A204.1 (cell line): ENCODE measurements at regions not wholly inside any gene's neighbourhood (a gene's known extent, or its start where the extent isn't known, plus 50 kb on each side); places are given as distances from the start of the nearest gene placed in this dataset.
A peak's percentile ranks its signal among the peaks of the same experiment; 100 is the strongest.

Source experiments
- FAIRE-seq: peaks from 2 replicates; lab custom pipeline; 2012; peaks lifted over from hg19 to GRCh38; lab: Jason Lieb, UNC

DNA sequence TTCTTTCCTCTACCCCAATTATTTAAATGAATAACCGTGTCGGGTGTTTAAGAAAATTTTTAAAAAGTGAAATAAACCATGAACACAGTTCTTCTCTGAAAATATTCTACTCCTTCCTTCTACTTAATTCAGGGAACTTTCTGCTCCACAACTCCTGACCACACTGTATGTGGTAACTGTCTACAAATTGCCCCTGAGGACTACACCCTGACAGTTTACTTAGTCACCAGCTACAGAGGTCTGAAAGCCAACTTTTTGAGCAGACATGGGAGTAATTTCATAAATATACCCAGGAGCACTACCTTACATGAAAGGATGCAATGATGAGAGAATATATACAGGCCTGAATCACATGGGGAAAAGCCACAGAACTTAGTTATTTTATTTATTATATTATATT, 523.2 kb upstream of the SORCS1 start:
- no peak for FAIRE-seq

DNA sequence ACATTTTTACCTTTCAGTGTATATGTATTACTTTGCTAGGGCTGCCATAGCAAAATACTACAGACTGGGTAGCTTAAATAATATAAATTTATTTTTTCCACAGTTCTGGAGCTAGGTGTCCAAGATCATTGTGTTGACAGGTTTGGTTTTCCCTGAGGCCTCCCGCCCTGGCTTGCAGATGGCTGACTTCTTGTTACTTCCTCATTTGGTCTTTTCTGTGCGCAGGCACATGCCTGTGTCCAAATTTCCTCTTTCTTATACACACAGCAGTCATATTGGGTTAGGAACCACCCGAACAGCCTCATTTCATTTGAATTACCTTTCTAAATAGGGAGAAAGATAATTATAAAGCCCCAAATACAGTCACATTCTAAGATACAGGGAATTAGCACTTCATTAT, 521.6 kb upstream of the SORCS1 start:
- no peak for FAIRE-seq

DNA sequence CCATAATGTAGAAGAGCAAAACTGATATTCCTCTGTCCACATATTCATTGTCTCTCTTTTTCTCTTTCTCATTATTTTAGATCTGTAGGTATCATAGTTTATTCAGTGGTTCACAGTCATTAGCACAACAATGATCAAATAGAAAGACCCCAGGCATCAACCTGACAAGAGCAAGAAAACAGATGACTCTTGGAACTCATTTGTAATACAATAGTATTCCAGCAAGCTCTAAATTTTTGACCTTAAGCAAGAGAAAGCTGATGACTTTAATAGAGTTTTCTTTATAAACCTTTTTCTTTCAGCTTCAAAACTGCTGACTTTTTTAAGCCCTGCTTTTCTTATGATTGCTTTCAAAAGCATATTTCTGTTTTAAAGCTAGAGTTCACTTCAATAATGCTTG, 507.5 kb upstream of the SORCS1 start:
- no peak for FAIRE-seq

DNA sequence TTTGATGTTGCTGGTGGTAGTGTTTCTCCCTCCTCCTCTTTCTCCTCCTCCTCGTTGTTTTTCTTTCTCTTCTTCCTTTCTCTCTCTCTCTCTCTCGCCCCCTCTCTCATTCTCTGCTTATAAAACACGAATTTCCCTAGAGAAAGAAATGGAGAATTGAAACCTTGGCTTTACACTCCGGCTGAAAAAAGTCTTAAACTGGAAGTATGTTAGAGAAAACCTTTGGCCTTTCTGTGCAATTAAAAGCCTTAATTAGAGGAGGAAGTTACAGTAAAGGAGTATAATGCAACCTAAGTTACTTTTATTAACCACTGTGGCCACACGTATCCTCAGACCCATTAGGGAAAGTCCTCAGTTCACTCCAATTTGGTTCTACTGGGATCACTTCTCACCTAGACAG, 501.7 kb upstream of the SORCS1 start:
- FAIRE-seq: no peak

DNA sequence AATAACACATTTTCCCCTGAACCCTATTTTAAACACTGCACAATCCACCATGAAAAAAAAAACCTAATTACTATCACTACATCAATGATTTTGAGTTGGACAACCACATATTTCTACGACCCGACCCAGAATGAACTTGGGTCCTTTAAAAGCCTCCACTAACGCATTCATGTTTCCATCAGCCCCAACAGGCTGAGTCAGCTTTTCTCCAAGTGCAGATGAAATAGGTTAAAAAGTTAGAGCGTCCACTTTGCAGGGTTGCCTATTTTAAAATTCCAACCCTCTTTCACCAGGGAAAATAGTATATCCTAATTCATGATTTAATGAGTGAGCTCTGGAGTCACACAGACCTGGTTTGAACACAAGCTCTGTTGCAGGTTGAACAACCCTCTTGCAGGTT, 501.0 kb upstream of the SORCS1 start:
- no peak for FAIRE-seq

DNA sequence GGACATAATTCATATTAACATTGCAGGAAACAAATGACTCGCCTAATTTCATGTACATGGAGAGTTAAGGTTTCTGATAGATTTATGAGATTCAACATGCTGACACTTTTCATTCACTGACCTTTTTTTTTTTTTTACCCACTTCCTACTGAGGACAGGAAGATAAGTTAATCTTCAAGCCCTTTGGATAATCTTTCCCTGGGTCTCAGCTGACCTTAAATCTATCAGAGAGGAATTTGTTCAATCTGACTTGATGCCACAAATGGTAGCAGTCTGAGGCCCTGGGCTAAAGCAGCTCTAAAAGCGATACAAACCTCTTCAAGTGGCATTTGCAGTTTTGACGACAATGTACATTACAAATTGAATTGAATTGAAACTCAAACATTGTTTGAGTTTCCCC, 493.3 kb upstream of the SORCS1 start:
- FAIRE-seq: no peak

DNA sequence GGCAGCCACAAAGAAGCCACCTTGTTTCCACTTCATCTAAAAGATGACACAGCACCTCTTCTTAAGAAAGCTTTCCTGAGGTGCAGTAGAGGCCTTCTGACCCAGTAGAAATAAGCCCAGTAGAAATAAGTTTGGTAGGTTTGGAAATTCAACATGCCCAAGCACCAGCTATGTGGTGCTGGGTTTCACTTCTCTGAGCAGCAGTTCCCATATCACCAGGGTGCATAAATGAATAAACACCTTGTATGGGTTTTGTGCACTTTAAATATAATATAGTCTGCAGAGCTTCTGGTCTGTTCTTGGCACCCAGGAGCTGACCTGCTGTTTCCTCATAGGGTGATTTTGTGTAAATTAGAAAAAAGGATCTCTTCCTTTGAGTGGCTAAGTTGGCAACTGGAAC, 492.4 kb upstream of the SORCS1 start:
- FAIRE-seq: no peak

DNA sequence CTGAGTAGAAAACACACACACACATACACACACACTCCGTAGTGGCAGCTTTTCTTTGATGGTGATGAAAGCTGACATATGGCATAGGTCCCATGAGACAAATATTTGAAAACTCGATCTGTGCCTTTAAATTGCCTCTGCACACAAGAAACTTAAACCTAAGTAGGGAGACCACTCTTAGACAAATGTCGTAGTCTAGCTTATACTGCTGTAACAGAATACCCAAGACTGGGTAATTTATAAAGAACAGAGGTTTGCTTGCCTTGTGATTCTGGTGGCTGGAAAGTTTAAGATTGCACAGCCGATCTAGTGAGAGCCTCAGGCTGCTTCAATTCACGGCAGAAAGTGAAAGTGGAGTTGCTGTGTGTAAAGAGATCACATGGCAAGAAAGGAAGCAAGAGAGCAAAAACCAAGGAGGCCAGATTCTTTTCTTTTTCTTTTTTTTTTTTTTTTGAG, 489.4 kb upstream of the SORCS1 start:
- FAIRE-seq: no peak

DNA sequence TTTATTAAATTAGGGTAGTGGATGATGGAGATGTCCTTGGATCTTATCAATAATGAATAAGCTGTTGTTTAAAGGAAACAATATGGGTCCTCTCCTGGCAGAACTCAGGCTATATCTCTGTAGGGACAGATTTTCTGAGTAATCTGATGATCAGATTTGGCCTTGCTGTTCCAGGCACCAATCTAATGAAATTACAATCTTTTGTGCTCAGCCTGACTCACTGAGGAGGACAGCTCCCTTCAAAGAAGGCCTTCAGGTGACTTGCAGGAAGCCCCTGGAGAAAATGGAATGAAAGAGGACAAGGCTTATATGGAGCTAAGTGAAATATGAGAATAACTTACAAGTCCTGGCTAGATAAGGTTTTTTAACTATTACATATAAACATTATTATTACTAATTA, 486.4 kb upstream of the SORCS1 start:
- FAIRE-seq: no peak

DNA sequence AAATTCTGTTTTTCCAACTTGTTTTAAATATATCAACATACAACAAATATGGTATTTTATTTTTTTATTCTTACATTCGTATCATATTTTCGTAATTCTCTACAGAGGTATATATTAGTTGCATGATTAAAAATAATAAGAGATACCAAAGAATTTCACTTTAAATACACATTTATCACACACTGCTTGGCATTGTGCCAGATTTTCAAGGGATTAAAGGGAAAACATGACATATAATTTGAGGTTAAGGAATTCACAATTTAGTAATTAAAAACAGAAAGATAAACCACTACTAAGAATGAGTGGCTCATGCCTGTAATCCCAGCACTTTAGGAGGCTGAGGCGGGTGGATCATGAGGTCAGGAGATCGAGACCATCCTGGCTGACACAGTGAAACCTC, 484.7 kb upstream of the SORCS1 start:
- FAIRE-seq: peak; percentile 93

DNA sequence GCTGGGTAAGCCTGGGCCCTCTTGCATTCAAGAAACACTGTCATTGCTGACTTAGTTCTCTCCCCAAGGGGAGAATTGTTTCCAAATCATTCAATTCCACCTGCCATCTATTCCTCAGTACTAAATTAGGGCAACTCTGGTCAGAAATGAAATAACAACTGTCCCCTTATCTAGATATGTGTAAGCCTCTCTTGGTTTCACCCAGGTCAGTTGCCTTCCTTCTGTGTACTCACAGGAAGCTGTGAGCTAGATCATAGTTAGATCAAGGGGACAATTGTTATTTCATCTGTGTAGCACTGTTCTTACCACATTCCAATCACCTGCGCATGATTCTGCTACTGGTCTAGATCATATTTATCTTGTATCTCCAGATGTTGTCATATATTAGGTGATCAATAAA, 483.0 kb upstream of the SORCS1 start:
- FAIRE-seq: no peak

DNA sequence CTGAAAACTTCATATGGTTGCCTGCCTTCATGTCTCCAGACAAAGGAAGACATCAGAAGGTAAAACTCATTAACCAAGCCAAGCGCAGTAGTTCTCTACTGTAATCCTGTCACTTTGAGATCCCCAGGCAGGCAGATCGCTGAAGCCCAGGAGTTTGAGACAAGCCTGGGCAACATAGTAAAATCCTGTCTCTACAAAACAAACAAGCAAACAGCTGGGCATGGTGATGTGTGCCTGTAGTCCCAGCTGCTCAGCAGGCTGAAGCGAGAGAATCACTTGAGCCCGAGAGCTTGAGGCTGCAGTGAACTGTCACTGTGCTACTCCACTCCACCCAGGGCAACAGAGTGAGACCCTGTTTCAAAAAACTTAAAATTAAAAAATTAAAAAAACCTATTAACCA, 467.4 kb upstream of the SORCS1 start:
- no peak for FAIRE-seq

DNA sequence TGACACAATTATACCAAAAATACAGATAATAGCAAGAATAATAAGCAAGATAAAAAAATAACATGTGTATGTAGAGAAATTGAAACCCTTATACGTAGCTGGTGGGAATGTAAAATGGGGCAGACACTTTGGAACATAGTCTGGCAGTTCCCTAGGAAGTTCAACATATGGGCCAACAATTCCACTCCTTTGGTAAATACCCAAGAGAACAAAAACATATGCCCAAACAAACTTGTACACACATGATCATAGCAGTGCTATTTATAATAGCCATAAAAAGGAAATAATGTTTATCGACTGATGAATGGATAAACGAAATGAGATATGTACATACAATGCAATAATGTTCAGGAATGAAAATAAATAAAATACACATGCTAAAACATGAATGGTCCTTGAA, 462.4 kb upstream of the SORCS1 start:
- no peak for FAIRE-seq

DNA sequence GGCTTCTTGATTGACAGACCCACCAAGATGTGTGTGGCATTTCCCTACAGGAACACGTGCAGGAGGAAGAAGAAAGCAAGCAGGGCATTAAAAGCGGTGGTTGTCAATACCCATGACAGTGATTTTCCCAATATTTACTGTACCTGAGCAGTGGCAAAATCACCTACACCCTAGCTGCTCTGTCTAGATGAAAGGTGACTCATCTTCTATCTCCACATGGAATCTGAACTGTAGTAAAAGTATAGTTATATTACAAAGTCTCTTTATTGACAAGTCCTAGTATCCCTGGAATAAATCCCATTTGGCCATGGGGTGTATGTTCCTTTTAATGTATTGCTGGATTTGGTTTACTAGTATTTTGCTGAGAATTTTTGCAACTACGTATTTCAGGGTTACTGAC, 458.8 kb upstream of the SORCS1 start:
- FAIRE-seq: no peak

DNA sequence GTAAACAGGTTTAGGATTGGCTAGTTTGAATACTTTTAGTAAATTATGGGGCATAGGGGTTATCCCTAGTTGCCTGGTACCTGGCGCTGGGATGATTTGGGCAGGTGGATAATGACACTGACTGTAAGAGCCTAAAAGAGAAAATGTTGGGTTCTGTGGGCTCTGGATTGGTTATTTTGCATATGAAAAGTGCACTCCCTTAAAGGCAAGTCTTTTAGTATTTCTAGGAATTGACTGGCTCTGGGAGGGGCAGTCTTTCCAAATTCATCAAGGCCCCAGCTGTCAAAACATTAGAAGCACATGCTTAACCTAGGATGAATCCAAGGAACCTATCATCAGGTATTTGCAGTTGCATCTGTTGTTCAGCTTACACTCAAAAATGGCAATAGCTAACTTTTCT, 454.6 kb upstream of the SORCS1 start:
- no peak for FAIRE-seq

DNA sequence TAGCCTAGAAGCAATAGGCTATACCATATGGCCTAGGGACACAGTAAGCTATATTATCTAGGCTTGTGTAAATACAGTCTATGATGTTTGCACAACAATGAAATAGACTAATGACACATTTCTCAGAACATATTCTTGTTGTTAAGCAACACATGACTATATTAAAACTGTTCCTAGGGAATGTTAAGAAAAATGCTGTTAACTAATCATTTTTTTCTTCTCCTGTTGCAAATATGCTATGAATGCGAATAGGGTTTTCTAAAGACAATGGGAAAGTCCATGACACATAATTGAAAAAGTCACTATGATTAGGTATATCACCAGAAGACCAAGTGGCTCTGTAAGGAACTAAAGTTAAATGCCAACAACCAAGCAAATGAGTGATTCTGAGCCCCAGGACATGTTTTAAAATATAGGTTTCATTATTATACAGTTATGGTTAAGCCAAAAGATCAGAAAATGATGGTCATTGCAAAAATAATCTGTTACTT, 454.0 kb upstream of the SORCS1 start:
- FAIRE-seq: no peak

DNA sequence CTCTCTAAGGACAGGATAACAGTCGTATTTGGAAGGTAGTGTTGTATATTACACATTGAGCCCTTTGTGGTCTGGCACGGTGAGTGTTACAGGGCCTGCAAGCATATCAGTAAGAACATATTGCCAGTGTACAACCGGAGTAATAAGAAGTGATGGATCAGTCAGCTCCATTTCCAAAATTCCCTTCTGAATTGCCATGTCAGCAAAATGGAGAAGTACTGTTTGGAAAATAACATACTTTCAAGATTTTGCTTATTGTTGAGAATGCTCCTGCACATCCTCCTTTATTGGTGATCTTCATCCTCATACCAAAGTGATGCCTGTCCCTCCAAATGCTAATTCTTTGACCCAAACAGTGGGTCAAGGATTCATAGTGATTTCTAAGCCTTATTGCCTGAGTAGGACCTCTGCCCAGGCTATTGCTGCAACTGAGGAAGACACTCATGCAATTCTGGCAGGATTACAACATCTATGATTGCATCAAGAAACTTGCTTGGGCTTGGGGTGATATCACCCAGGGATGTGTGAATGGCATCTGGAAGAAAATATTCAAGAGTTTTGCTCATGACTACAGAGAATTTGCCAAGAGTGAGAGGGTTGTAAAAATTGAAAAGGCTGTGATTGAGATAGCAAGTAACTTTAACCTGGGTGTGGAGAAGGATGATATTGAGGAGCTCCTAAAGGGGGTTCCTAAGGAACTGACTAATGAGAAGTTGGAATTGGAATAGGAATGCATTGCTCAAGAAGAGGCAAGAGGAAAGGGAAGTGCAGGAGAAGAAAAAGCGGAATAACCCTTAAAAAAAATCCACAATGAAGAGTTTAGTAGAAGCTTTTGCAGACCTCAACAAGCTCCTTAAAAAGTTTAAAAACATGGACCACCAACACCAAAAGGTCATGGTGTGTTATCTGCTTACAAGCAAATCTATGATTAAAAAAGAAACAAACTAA, 452.2 kb upstream of the SORCS1 start:
- no peak for FAIRE-seq

DNA sequence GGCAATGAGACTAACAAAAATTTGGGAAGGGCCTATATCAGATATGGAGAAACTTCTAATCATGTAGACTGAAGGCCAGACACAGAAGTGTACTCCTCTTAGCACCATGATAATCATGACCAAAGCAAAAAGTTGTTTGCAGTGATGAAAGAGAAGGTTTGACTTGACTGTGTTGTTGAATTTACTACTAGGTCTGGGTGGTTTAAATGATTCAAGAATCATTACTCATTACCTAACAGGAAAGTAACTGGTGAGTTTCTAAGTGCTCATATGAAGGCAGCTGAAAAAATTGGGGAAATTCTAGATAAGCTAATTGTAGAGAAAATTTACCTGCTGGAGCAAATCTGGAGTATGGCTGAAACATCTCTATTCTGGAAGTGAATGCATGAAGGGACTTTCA, 451.5 kb upstream of the SORCS1 start:
- FAIRE-seq: no peak

DNA sequence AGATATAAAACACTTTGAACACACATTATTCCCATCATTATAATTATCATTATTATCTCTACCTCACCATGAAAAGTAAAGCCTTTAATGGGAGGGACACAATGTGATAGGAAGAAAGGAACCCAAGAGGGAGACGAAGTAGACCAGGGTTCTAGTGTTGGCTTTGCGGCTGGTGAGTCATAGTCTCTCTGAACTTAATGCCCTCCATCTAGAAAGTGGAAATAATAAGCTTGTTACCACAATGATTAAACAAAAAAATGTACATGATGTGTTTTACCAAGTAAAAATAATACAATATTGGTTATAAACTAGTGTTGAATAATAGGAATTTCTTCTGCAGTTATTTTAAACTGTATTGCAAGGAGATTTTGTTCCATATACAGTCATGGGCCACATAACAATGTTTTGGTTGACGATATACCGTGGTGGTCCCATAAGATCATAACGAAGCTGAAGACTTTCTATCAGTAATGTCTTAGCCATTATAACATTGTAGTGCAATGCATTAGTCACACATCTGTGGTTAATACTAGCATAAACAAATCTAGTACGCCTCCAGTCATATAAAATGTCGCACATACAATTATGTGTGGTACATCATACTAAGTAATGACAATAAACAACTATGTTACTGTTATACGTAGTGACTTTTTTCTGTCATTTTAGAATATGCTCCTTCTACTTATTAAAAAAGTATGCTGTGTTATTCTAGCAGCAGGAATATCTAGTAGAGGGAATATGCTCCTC, 450.6 kb upstream of the SORCS1 start:
- FAIRE-seq: no peak

DNA sequence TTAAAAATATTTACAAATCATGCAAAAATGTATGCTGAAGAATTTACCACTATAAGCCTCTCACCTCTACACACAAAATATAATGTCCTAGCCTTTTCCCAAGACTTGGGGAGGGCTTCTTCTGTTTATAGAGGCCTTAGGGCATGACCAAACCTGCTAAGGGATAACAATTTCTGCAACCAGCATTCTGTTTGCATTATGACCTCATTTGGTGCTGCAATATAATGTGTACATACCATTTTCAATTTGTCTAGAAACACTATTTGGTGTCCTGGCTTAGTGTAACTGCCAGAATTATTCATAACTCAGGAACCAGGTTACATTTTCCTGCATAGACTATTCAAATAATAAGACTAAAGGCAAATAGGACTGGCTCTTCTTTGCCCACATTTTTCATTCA, 446.6 kb upstream of the SORCS1 start:
- no peak for FAIRE-seq

DNA sequence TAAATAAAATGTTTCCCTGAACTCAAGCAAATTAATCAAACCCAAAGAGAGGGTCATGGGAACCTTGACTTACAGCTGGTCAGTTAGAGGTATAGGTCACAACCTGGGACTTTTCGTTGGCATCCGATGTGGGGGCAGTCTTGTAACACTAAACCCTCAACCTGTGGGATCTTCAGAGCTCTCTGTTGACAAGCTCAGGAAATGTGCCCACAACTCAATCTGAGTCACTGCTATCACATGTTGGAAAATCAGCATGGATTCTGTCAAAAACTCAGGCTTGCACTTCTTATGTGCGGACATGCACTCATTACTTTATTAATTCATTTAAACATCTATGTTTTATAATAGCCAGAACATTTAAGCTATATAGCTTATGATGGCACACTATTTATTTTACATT, 424.6 kb upstream of the SORCS1 start:
- FAIRE-seq: no peak

DNA sequence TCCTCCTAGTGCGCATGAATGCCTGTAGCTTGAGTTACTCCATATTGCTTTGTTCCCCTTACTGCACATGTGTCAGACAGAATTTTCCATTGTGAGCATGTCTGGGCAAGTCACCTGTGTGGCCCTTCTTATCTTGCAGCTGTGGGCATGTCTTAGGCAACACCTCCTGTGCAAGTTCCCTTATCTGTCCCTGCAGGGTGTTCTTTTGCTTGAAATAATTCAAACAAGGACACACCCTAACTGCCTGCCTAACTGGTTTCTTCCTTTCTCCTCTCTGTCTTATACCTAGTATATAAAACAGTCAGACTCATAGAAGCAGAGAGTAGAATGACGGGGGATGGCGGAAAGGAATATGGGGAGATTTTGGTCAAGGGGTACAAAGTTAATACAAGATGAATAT, 421.1 kb upstream of the SORCS1 start:
- FAIRE-seq: no peak

DNA sequence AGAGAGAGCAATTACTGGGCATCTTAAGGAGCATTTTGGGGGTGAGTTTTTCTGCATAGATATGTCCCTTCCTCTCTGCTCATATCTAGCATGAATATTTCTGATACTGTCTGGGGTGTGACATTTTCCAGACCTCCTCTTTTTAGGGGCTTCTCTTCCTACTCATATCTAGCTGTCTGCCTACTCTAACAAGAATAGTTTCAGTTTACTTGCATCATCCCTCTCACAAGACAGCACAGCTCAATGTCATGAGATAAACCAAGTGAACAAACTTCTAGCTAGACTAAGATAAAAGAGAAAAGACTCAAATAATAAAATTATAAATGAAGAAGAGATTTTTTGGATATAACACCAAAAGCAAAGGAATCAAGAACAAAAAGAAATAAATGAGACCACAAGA, 419.5 kb upstream of the SORCS1 start:
- FAIRE-seq: no peak

DNA sequence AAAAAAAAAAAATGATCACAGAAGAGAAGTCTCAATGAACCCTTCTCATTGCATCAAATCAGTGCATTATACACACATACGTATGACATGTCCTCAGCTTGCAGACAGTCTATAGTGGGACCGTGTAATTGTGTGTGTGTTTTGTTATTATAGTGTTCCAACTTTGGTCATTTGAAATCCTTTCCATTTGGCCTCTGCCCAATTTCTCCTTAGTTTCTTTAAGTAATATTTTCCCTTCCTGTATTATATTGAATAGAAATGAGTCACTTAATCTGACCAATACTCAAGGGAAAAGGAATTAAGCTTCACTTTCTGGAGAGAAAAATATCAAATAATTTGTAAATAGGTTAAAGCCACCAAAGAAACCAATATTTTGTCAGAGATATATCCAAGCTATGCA, 415.5 kb upstream of the SORCS1 start:
- FAIRE-seq: no peak
